ENCODE measurements at regions not wholly inside any gene's neighbourhood (a gene's known extent, or its start where the extent isn't known, plus 50 kb on each side); places are given as distances from the start of the nearest gene placed in this dataset.

DNA sequence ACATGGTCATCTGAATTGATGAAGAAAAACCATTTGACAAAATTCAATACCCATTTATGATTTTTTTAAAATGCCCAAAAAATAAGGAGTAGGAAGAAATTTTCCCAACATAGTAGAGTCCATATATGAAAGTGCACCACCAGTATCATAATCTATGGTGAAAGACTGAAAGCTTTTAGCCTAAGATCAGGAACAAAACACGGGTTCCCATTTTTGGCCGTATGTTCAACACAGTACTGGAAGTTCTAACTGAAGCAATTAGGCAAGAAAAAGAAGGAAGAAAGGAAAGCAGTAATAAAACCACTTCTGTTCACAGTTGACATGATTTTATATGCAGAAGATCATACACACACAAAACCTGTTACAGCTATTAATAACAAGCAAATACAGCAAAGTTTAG is 227.8 kb upstream of the RAB4A start:
- peak; percentile 30 to 36 for ATAC-seq

GRCh38 chr1:229046251-229046853 is 224.6 kb upstream of the RAB4A start:
- no peaks in the 10 kb centered on the region for H3K27me3 ChIP-seq (ENCODE audit: low read depth)
- intact Hi-C loops (cut with DNase I): no loop called here
- no peaks in the 10 kb centered on the region for H3K4me1 ChIP-seq
- H3K4me3 ChIP-seq: no peak overlapping the region
- no peaks in the 10 kb centered on the region for H3K9me3 ChIP-seq
- H3K36me3 ChIP-seq: no peaks in the 10 kb centered on the region
- DNase-seq (no peak), ATAC-seq (no peak)
- no peak overlapping the region for H3K27ac ChIP-seq
- TF ChIP-seq, protein P1, sequence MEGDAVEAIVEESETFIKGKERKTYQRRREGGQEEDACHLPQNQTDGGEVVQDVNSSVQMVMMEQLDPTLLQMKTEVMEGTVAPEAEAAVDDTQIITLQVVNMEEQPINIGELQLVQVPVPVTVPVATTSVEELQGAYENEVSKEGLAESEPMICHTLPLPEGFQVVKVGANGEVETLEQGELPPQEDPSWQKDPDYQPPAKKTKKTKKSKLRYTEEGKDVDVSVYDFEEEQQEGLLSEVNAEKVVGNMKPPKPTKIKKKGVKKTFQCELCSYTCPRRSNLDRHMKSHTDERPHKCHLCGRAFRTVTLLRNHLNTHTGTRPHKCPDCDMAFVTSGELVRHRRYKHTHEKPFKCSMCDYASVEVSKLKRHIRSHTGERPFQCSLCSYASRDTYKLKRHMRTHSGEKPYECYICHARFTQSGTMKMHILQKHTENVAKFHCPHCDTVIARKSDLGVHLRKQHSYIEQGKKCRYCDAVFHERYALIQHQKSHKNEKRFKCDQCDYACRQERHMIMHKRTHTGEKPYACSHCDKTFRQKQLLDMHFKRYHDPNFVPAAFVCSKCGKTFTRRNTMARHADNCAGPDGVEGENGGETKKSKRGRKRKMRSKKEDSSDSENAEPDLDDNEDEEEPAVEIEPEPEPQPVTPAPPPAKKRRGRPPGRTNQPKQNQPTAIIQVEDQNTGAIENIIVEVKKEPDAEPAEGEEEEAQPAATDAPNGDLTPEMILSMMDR (IDR thresholded peaks at IDR 0.05): no peak

More for the DNA sequence above, 227.8 kb upstream of the RAB4A start:
- Histone ChIP-seq H3K27ac (no peak overlapping the region), H3K27me3 (ENCODE audit: low read depth) (no peaks in the 10 kb centered on the region), H3K9me3 (no peaks in the 10 kb centered on the region), H3K4me1 (no peaks in the 10 kb centered on the region), H3K36me3 (no peaks in the 10 kb centered on the region), H3K4me3 (no peak overlapping the region)
- no peak for DNase-seq
- intact Hi-C loops (cut with DNase I): no loop called here
- TF ChIP-seq, protein P1 (IDR thresholded peaks at IDR 0.05): no peak

DNA sequence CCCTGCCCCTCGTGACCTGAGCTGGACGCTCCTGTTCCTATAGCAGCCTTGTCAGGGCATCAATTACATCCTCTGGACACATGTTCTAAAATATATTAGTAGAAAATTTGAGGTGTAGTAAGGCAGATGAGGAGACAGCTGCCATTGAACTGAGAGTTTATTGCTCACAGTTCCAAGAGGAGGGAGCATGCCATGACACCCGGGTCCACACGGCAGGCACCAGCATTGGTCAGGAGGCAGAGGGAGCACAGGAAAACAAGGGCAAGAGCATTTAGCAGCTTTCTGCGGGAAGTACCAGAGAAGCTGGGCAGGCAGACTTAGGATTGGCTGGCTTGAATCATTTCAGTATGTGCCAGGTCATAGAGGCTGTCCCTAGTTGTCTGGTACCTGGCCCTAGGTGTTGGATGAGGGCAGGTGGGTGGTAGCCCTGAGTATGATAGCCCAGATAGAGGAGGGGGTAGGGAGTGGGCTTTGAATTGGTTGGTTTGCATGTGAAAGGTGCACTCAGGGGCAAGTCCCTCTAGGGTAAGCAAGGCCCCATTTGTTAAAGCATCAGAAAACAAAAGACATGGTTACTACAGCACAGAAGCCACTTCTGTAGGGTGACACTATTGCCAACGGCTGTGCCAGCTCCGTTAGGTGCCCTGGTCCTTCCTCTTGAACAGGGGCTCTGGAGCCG is 223.6 kb upstream of the RAB4A start:
- intact Hi-C loops (cut with DNase I): no loop called here
- Histone ChIP-seq H3K4me1 (no peaks in the 10 kb centered on the region), H3K9me3 (no peaks in the 10 kb centered on the region), H3K4me3 (no peak overlapping the region), H3K27me3 (ENCODE audit: low read depth) (no peaks in the 10 kb centered on the region), H3K27ac (no peak overlapping the region), H3K36me3 (no peaks in the 10 kb centered on the region)
- TF ChIP-seq, protein P1 (IDR thresholded peaks at IDR 0.05): no peak
- no peak for DNase-seq
- no peak for ATAC-seq

GRCh38 chr1:229047840-229048620 is 222.9 kb upstream of the RAB4A start:
- no peaks in the 10 kb centered on the region for H3K9me3 ChIP-seq
- no peaks in the 10 kb centered on the region for H3K36me3 ChIP-seq
- TF ChIP-seq, protein P1 (IDR thresholded peaks at IDR 0.05): no peak
- no peaks in the 10 kb centered on the region for H3K4me1 ChIP-seq
- H3K27me3 ChIP-seq (ENCODE audit: low read depth): no peaks in the 10 kb centered on the region
- H3K4me3 ChIP-seq: no peak overlapping the region
- ATAC-seq: no peak
- H3K27ac ChIP-seq: no peak overlapping the region
- intact Hi-C loops (cut with DNase I): no loop called here
- DNase-seq: no peak

- DNase-seq (no peak), ATAC-seq (no peak)
- TF ChIP-seq, protein P1 (IDR thresholded peaks at IDR 0.05): no peak
- Histone ChIP-seq H3K4me1 (no peaks in the 10 kb centered on the region), H3K4me3 (no peak overlapping the region), H3K36me3 (no peaks in the 10 kb centered on the region), H3K27me3 (ENCODE audit: low read depth) (no peaks in the 10 kb centered on the region), H3K27ac (no peak overlapping the region), H3K9me3 (no peaks in the 10 kb centered on the region)
- intact Hi-C loops (cut with DNase I): no loop called here
These were observed 222.0 kb upstream of the RAB4A start for GRCh38 chr1:229048896-229049295.

Data from lower lobe of right lung (tissue), 2 donors.